ENCODE measurements at regions not wholly inside any gene's neighbourhood (a gene's known extent, or its start where the extent isn't known, plus 50 kb on each side); places are given as distances from the start of the nearest gene placed in this dataset.
"Not testable (repeated sequence)": the region's sequence is repeated elsewhere in the genome, so short reads cannot be mapped to it uniquely, and the experiment has no call there.

- not testable (repeated sequence) for DNase-seq
Observed at GRCh38 chr6:27825848-27826611, 86.2 kb downstream of the OR2B2 start.

- DNase-seq: peak; percentile 8
Observed at GRCh38 chr6:27825025-27825793, 87.0 kb downstream of the OR2B2 start.

GRCh38 chr6:27824211-27825024 is 87.8 kb downstream of the OR2B2 start:
- peak; percentile 69 for DNase-seq

GRCh38 chr6:27823714-27824210 is 88.4 kb downstream of the OR2B2 start:
- peak; percentile 81 for DNase-seq

GRCh38 chr6:27816906-27817305 is 95.3 kb downstream of the OR2B2 start:
- DNase-seq: no peak

GRCh38 chr6:27814665-27815424 is 97.4 kb downstream of the OR2B2 start:
- peak; percentile 95 for DNase-seq

- not testable (repeated sequence) for DNase-seq
Observed at GRCh38 chr6:27814415-27814664, 97.9 kb downstream of the OR2B2 start.

GRCh38 chr6:27812805-27813492 is 99.2 kb downstream of the OR2B2 start:
- no peak for DNase-seq

- no peak for DNase-seq
Observed at GRCh38 chr6:27812078-27812804, 100.0 kb downstream of the OR2B2 start.

GRCh38 chr6:27811451-27811772 is 100.8 kb downstream of the OR2B2 start:
- no peak for DNase-seq

- peak; percentile 33 for DNase-seq
Observed at GRCh38 chr6:27810768-27811450, 101.3 kb downstream of the OR2B2 start.

GRCh38 chr6:27809939-27810767 is 102.0 kb downstream of the OR2B2 start:
- peak; percentile 94 for DNase-seq

GRCh38 chr6:27809067-27809938 is 102.9 kb downstream of the OR2B2 start:
- DNase-seq: no peak

GRCh38 chr6:27808242-27809066 is 103.7 kb downstream of the OR2B2 start:
- peak; percentile 34 for DNase-seq

- peak; percentile 94 for DNase-seq
Observed at GRCh38 chr6:27807441-27808241, 104.6 kb downstream of the OR2B2 start.

GRCh38 chr6:27806981-27807440 is 105.2 kb downstream of the OR2B2 start:
- DNase-seq: no peak

- DNase-seq: no peak
Observed at GRCh38 chr6:27805347-27805746, 106.8 kb downstream of the OR2B2 start.
